ENCODE measurements at regions not wholly inside any gene's neighbourhood (a gene's known extent, or its start where the extent isn't known, plus 50 kb on each side); places are given as distances from the start of the nearest gene placed in this dataset.
A peak's percentile ranks its signal among the peaks of the same experiment; 100 is the strongest.

- H3K27me3 ChIP-seq: no peaks in the 10 kb centered on the region
- no peak for TF ChIP-seq CTCF (IDR thresholded peaks at IDR 0.05)
- H3K36me3 ChIP-seq: no peaks in the 10 kb centered on the region
- H3K9me3 ChIP-seq: no peaks in the 10 kb centered on the region
- no peaks in the 10 kb centered on the region for H3K4me1 ChIP-seq
- peak; percentile 41 to 72 (median 51) for ATAC-seq
- H3K4me3 ChIP-seq: no peak overlapping the region
- no peak for FAIRE-seq
- DNase-seq: no peak
- intact Hi-C loops (cut with DNase I): no loop called here
- WGBS, 2 donors: 49 to 64% methylated on average over 6 of the region's 6 CpGs
- no peak overlapping the region for H3K27ac ChIP-seq
Measured at GRCh38 chr2:151009437-151010175, 252.1 kb downstream of the RBM43 start.

DNA sequence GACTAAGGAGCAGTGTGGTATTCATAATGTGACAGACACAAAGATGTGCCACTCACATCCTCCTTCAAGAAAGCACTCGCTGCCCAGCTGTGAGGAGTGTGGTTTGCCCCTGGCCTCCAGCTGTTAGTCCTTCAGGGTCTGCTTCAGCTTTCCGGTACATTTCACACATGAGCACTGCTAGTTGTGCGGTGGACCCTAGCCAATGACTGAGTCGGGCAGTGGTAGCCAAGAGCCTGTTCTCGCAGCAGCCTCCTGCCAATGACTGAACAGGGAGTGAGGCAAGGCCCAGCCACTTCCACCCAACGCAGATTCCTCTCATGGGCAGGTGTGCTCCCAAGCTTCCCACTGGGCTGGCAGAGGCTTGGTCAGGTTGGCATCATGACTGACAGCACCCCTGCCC is 254.3 kb downstream of the RBM43 start:
- Histone ChIP-seq H3K27me3 (no peaks in the 10 kb centered on the region), H3K27ac (no peak overlapping the region), H3K9me3 (no peaks in the 10 kb centered on the region), H3K4me1 (no peaks in the 10 kb centered on the region), H3K36me3 (no peaks in the 10 kb centered on the region), H3K4me3 (no peak overlapping the region)
- no peak for FAIRE-seq
- intact Hi-C loops (cut with DNase I): no loop called here
- WGBS, 2 donors: 65 to 68% methylated on average over 6 of the region's 6 CpGs
- TF ChIP-seq CTCF (IDR thresholded peaks at IDR 0.05): no peak
- ATAC-seq: no peak
- peak in 1 of 6 donors; percentile 16 for DNase-seq

DNA sequence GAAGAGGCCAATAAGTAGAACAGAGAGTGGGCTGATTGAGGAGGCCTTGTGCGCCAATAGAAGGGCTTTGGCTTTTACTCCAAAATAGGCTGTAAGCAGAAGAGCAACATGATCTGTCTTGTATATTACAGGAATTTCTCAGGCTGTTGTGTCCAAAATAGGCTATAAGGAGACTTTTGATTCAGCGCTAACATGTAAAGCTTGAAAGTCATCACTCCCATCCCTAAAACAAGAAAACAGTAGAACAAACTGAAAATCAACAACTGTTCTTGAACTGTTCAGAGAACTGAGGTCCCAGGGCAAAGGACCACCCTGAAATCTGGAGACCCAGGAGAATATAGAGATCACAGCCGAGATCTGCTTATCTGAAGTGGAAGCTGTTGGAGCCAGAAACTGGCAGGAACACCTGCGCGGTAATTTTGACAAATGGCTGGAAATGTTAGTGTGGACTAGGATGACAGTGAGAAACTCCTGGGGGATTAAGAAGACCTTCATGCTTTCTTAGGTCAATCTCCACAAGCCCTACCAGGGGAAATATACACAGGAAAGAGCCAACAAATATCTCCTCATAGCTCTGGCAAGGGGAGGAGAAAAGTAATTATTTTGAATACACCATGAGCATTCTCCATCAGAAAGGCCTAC is 258.6 kb downstream of the RBM43 start:
- ATAC-seq (no peak), FAIRE-seq (no peak), DNase-seq (no peak)
- Histone ChIP-seq H3K4me3 (no peak overlapping the region), H3K9me3 (no peaks in the 10 kb centered on the region), H3K27ac (no peak overlapping the region), H3K27me3 (no peaks in the 10 kb centered on the region), H3K4me1 (no peaks in the 10 kb centered on the region), H3K36me3 (no peaks in the 10 kb centered on the region)
- no peak for TF ChIP-seq CTCF (IDR thresholded peaks at IDR 0.05)
- WGBS, 2 donors: 88% methylated on average over 5 of the region's 5 CpGs
- intact Hi-C loops (cut with DNase I): no loop called here

- no peaks in the 10 kb centered on the region for H3K27me3 ChIP-seq
- FAIRE-seq (no peak), ATAC-seq (no peak), DNase-seq (no peak)
- no peaks in the 10 kb centered on the region for H3K9me3 ChIP-seq
- intact Hi-C loops (cut with DNase I): no loop called here
- H3K4me3 ChIP-seq: no peak overlapping the region
- H3K27ac ChIP-seq: no peak overlapping the region
- 59 to 71% methylated on average over 7 of the region's 7 CpGs for WGBS, 2 donors
- H3K4me1 ChIP-seq: no peaks in the 10 kb centered on the region
- TF ChIP-seq CTCF (IDR thresholded peaks at IDR 0.05): no peak
- H3K36me3 ChIP-seq: no peaks in the 10 kb centered on the region
Measured at GRCh38 chr2:150997702-150998440, 263.8 kb downstream of the RBM43 start.
